ENCODE measurements at regions not wholly inside any gene's neighbourhood (a gene's known extent, or its start where the extent isn't known, plus 50 kb on each side); places are given as distances from the start of the nearest gene placed in this dataset.

DNA sequence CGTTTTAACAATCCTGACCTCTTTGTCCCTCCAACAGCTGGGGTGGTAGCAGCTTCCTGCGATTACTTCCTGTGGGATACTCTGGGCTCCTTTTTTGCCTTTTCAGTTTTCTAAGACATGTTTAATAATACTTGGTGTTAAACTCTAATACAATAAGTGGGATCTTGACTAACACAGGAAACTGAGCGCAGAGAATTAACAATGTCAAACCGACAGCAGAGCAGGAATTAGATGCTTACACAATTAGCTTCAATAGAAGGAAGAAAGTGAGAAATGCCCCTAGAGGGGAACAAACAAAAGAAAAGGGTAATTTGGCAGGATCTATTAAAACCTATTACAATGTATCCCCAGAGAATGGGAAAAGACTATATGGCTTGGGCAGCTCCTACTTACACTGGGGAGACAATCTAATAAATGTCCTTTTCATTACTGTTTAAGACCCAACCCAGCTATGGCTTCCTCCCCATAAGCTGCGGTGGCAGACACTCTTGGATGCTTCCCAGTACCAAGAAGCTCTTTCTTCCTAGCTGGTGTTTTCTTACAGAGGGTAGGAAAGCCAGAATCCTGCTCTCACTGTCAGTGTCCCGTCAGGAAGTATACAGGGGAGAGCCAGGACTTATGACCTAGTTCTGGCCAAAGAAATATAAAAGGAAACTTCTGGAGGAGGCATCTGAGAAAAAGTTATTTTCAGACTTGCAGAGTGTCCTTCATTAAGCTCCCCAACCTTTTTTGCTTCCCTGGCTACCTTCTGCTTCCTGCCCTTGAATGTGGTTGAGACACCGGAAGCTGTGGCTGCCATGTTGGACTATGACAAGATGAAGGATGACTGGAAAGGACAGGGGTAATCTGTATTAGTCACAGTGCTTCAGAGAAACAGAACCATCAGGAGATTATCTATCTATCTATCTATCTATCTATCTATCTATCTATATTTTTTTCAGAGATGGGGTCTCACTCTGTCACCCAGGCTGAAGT, 194.1 kb upstream of the KBTBD8 start:
- TF ChIP-seq CTCF (IDR thresholded peaks at IDR 0.05), result no peak
- no peak for TF ChIP-seq POLR2A (IDR thresholded peaks at IDR 0.05)
- no peak for TF ChIP-seq EP300 (IDR thresholded peaks at IDR 0.05)

All from ovary (tissue), 3 donors.